ENCODE measurements at regions not wholly inside any gene's neighbourhood (a gene's known extent, or its start where the extent isn't known, plus 50 kb on each side); places are given as distances from the start of the nearest gene placed in this dataset.

DNA sequence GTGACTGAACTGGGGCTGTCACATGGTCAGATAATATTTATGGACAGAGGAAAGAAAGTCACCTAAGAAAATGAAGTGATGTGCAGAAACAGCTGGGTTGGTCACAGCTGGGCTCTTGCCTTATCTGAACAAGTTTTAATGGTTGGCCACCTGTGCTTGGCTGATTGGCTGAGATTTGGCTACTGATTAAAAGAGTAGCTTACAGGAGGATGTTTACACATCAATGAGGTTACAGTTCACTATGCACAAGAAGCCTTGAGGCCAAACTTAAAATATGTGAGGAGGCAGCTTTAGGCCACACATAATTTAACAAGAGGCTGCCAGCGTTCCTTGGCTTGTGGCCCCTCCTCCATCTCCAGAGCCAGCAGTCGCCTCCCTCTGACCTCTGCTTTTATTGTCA is 99.2 kb upstream of the C1QTNF9B start:
- H3K4me3 ChIP-seq (ENCODE audit: low read depth, low read length), result no peak overlapping the region
- no peak for DNase-seq (ENCODE audit: low read depth)
- TF ChIP-seq, protein P1, sequence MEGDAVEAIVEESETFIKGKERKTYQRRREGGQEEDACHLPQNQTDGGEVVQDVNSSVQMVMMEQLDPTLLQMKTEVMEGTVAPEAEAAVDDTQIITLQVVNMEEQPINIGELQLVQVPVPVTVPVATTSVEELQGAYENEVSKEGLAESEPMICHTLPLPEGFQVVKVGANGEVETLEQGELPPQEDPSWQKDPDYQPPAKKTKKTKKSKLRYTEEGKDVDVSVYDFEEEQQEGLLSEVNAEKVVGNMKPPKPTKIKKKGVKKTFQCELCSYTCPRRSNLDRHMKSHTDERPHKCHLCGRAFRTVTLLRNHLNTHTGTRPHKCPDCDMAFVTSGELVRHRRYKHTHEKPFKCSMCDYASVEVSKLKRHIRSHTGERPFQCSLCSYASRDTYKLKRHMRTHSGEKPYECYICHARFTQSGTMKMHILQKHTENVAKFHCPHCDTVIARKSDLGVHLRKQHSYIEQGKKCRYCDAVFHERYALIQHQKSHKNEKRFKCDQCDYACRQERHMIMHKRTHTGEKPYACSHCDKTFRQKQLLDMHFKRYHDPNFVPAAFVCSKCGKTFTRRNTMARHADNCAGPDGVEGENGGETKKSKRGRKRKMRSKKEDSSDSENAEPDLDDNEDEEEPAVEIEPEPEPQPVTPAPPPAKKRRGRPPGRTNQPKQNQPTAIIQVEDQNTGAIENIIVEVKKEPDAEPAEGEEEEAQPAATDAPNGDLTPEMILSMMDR (IDR thresholded peaks at IDR 0.05; ENCODE audit: insufficient read depth, low read length), result no peak

DNA sequence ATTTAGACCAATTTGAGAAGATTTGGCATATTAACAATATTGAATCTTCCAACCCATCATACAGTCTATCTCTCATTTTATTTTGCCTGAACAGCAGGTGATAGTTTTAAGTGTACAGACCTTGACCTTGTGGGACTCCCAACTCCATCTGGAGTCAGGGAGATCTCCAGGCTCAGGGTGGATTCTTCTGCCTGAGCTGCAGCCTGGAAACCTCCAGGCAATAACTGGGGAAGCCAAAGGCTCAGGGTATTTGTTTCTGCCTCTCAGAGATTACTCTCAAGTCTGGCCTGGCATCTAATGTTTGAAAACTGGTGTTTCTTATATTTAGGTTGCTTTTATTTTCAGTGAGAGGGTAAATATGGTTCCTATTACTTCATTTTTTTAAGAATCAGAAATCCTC is 102.1 kb upstream of the C1QTNF9B start:
- no peak for DNase-seq (ENCODE audit: low read depth)
- no peak overlapping the region for H3K4me3 ChIP-seq (ENCODE audit: low read depth, low read length)
- TF ChIP-seq, protein P1 (IDR thresholded peaks at IDR 0.05; ENCODE audit: insufficient read depth, low read length), result no peak

DNA sequence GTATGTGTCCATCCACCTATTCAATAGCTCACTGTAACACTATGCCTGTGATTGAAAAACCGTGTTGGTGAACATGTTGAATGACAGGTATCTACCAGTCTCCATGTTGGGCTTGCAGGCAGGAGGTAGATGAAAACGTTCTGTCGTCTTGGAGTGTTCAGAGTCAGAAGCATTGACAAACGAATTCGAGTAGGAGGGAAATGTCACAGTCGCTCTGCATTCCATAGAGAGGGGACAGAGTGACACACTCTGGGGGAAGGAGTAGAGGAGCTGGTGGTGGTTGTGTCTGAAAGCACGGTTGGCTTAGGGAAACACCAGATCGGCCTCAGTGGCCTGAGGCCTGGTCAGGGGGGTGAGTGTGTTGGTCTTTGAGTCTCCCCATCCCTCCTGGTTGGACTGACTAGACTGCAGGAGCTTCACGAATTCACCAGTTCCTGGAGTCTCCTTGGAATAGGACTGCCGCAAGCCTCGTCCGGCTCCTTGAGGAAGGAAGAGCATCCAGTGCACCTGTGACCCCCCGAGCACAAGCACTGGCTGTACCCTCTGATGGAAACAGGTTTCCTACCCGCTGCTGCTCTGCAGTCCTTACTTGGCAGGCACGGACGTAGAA is 105.0 kb upstream of the C1QTNF9B start:
- H3K4me3 ChIP-seq (ENCODE audit: low read depth, low read length), result no peak overlapping the region
- TF ChIP-seq, protein P1 (IDR thresholded peaks at IDR 0.05; ENCODE audit: insufficient read depth, low read length), result no peak
- DNase-seq (ENCODE audit: low read depth), result no peak

DNA sequence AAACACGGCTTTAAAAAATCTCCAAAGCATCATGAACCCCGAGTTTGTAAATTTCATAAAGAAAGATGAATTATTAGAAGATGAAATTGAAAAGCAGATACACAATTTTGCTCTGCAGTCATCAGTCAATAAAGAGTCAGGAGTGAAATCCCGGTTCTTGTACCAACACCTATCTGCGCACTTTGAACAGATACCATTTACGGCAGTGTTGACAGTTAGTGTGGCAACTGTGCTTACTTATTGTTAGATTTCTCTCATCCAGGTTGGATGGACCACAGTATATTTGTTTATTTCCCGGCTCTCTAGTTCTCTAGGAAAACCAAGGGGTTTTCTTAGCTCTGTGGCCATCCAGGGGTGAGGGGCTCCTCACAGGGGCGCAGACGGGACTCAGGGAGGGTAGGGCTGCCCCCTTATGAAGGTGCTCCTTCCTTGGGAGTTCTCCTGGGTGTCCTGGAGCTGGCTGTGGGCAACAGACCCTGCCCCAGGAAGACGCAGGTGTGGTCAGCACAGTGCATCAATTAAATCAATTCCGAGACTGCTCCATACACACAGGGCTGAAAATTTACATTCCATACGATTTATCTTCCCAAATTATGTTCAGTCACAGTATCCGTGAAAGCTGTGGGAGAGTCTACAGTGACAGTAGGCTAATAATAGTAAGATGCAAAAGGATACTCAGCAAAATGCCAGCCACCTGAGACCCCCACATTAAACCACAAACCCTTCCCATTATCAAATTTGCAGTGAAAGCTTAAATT is 107.0 kb upstream of the C1QTNF9B start:
- no peak for DNase-seq (ENCODE audit: low read depth)
- TF ChIP-seq, protein P1 (IDR thresholded peaks at IDR 0.05; ENCODE audit: insufficient read depth, low read length), result no peak
- H3K4me3 ChIP-seq (ENCODE audit: low read depth, low read length), result no peak overlapping the region

DNA sequence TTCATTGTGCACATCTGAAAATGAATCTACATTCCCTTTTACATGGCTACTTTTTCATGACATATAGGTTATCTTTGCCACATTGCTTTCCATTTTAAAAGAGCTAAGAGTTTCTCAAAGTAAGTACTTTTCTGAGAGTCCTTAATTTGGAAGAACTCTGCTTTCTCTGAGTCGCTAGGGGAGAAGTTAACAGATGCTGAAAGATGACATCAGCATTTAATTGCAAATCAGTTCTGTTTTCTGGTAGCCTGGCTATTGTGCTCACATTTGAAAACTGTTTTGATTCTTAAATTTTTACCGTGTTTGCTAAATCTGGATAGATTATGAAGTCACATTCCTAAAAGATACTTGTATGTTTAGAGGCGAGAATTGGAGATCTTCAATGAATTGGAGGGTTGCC is 107.7 kb upstream of the C1QTNF9B start:
- DNase-seq (ENCODE audit: low read depth), result no peak
- TF ChIP-seq, protein P1 (IDR thresholded peaks at IDR 0.05; ENCODE audit: insufficient read depth, low read length), result no peak
- no peak overlapping the region for H3K4me3 ChIP-seq (ENCODE audit: low read depth, low read length)

DNA sequence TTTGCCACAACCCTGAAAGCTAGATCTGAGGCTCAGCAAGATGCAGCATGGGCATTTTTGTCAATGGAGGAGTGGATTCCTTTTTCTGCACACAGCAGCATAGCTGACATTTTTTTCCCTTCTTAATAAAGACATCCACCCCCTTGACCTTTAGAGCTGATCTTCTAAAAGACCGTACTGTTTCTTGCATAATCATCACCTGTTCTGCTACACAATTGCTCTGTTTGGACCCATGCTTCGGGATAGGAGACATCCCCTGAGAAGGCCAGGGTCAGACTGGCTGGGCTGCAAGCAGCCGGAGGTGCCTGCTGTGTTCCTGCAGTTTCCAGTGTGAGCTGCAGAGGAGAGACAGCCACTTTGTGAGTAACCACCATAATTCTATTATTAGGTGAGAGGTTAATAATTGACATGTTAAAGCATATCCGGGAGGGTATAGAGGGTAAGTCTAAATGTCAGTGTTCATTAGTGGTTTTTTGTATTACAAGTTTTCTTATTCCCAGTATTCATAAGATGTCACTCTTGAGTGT is 108.5 kb upstream of the C1QTNF9B start:
- H3K4me3 ChIP-seq (ENCODE audit: low read depth, low read length), result no peak overlapping the region
- TF ChIP-seq, protein P1 (IDR thresholded peaks at IDR 0.05; ENCODE audit: insufficient read depth, low read length), result no peak
- DNase-seq (ENCODE audit: low read depth), result no peak

Data from fibroblast of the aortic adventitia (primary cell).